GM19239 (cell line): ENCODE measurements at regions not wholly inside any gene's neighbourhood (a gene's known extent, or its start where the extent isn't known, plus 50 kb on each side); places are given as distances from the start of the nearest gene placed in this dataset.
"Not testable (repeated sequence)": the region's sequence is repeated elsewhere in the genome, so short reads cannot be mapped to it uniquely, and the experiment has no call there.

Source experiments
- DNase-seq: peaks from one replicate; pipeline ENCODE4 v3.0.0; 2011; ENCODE audit warnings: low spot score; ENCODE audit not compliant: insufficient read length
- FAIRE-seq: peaks from 2 replicates; lab custom pipeline; 2011; peaks lifted over from hg19 to GRCh38; lab: Jason Lieb, UNC

GRCh38 chr15:34652726-34653033 is 69.2 kb upstream of the GOLGA8B start:
- FAIRE-seq (no peak), DNase-seq (no peak)

DNA sequence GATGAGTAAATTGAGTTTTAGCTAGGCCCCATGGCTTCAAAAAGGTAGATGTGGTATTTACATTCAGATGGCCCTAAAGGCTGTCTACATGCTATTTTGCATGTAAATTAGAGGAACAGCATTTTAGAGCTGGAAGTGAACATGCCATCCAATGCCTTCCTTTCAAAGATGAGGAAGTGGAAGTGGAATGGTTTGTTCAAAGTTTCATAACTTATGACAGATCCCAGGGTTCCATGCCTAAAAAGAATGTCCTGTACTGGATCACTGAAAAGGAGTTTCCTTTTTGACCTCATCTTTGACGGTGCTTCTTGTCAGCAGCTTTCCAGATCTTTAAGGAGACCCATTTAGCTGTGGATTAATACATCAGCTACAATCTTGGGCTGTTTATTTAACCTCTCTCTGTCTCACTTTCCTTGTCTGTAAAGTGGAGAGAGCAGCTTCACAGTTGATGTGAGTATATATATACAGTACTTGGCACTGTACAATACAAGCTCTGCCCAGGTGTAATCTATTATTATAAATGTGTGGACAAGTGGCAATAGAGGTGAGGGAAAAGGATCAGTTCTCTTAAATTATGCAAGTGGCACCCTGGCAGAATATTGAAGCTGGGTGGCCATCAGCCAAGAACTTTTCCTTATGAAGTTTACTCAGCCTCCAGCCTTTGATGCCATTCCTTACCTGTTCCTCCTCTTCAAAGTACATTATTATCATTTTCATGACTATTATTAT is 68.7 kb upstream of the GOLGA8B start:
- FAIRE-seq = no peak
- DNase-seq = no peak

- no peak for FAIRE-seq
- no peak for DNase-seq
These were observed 66.7 kb upstream of the GOLGA8B start for GRCh38 chr15:34650177-34650576.

GRCh38 chr15:34648294-34648631 is 64.8 kb upstream of the GOLGA8B start:
- FAIRE-seq = no peak
- DNase-seq = no peak

DNA sequence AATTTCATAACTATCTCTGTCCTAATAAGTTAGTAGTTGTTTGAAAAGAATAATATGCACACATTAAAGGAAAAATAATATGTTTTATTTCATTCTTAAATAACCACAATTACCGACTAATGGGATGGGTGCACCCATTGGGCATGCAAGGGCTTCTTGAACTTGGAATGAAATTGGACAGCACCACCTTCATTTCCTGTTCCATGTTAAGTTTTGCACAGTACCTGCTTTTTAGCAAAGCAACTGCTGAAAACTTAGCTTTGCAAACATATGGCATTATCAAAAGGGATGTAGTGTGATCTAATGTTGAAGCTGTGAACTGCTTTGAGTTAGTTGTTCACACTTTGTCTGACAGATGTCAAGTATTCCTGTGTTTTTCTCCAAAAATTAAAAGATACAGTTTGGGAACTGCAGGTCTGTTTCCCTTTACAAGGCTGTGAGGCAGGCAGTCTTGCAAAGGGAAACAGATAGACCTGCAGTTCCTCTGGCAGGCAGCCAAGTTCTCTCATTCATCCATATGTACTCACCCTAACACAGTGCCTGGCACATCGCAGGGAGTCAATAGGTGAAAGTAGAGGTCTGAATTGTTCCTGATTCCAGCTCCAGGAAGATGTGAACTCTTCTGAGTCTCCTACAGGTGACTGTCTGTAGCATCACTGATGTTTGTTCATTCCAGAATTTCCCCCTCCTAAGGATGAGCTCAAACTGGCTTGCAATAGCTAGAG is 64.3 kb upstream of the GOLGA8B start:
- FAIRE-seq = no peak
- no peak for DNase-seq

DNA sequence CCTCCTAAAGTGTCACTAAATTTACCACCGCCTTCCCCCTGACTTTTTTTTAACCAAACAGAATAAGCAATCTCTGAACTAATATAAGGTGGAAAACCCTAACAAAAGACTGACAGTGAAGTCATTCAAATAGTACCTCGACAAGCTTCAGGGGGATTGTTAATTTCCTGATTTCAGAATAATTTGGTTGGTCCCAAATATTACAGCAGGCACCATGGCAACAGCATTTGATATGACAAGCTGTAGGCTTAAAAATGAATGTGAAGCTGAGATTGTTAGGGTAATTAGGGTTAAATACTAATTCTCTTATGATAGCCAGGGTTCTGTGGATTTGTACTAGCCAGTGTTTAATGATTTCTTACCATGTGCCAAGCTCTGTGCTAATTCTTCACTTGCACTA is 63.5 kb upstream of the GOLGA8B start:
- no peak for FAIRE-seq
- no peak for DNase-seq

GRCh38 chr15:34644851-34645250 is 61.4 kb upstream of the GOLGA8B start:
- no peak for DNase-seq
- no peak for FAIRE-seq

DNA sequence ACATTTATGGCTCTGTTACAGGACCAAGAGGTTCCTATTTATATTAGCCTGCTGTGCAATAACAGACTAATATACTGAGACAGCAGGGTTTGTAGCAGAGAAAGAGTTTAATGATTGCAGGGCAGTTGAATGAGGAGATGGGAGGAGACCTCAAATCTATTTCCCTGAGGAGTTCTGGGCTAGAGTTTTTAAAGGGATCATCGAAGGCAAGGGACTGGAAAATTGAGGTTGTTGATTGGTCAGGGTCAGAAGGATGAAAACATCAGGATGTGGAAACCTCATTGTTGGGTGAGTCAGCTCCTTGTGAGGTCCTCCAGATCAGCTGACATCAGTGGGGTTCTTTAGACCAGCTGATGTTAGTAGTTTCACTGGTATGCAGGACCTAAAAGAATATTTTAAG is 60.6 kb upstream of the GOLGA8B start:
- no peak for DNase-seq
- no peak for FAIRE-seq

DNA sequence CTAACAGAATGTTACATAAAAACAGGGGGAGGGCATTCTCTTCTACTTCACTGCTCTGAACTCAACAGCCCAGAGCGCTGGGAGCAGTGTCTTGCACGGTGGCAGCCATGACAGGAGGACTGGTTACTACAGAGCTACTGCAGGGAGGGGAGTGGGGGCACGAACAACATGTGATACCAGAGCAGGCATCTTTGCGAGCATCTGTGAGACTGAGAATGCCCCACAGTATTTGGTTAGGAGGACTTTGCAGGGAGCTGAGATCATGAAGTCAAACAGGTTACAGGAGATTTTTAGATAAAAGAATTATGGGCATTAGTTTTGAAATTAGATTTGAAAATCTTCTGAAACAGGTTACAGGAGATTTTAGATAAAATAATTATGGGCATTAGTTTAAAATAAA is 58.8 kb upstream of the GOLGA8B start:
- no peak for FAIRE-seq
- no peak for DNase-seq

DNA sequence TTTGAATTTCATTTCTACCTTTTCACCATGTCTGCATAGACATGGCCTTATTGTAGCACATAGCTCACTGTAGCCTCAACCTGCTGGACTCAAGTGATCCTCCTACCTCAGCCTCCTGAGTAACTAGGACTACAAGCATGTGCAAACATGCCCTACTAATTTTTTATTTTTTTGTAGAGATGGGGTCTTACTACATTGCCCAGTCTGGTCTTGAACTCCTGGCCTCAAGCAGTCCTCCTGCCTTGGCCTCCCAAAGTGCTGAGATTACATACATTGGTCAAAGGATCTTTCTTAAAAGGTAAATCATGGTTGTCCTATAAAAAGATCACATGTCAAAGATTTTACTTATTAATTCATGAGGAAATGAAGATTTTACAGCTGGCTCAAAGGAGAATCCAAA is 57.2 kb upstream of the GOLGA8B start:
- DNase-seq = no peak
- FAIRE-seq = no peak

DNA sequence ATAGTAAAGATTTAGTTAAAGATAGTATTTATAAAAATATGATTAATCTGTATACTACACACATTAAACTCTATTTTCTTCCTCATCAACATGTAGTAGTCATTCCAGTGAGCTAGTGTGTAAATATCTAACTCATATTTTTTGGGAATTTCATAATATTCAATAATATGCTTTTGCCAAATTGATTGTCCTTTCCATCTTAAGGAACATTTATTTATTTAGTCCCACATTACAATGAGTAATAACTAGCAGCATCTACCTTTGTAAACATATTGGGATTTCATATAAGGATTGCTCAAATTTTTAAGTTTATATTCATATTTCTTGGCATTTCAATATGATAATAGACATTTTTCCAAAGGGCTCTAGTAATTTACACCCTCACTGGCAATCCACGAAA is 53.9 kb upstream of the GOLGA8B start:
- DNase-seq = no peak
- no peak for FAIRE-seq

GRCh38 chr15:34633602-34634001 is 50.2 kb upstream of the GOLGA8B start:
- not testable (repeated sequence) for DNase-seq, FAIRE-seq
